Chondrocyte (in vitro differentiated cells): ENCODE measurements at regions not wholly inside any gene's neighbourhood (a gene's known extent, or its start where the extent isn't known, plus 50 kb on each side); places are given as distances from the start of the nearest gene placed in this dataset.

Experiments
- DNase-seq: peaks from one replicate; pipeline ENCODE4 v3.0.0; 2021; ENCODE audit warnings: mixed read lengths, low spot score
- H3K27ac Mint-ChIP-seq: one replicate; pipeline ENCODE4 v1.8.0; 2021; ENCODE audit warnings: mild to moderate bottlenecking, moderate library complexity, mixed read lengths; ENCODE audit not compliant: unreplicated experiment
- H3K27me3 Mint-ChIP-seq: 2 replicates; pipeline ENCODE4 v1.8.0; 2021; ENCODE audit warnings: low read depth, mixed read lengths
- H3K36me3 Mint-ChIP-seq: 2 replicates; pipeline ENCODE4 v1.8.0; 2021; ENCODE audit warnings: low read depth, mixed read lengths
- H3K4me1 Mint-ChIP-seq: 2 replicates; pipeline ENCODE4 v1.8.0; 2021; ENCODE audit warnings: low read depth, mild to moderate bottlenecking, mixed read lengths
- H3K4me3 Mint-ChIP-seq: one replicate; pipeline ENCODE4 v1.8.0; 2021; ENCODE audit warnings: mild to moderate bottlenecking, moderate library complexity, mixed read lengths; ENCODE audit not compliant: unreplicated experiment
- H3K9me3 Mint-ChIP-seq: 2 replicates; pipeline ENCODE4 v1.8.0; 2021; ENCODE audit warnings: low read depth, mixed read lengths
- CTCF ChIP-seq: fragments of 200-600 bp; sonication (generic); IDR thresholded peaks from 2 replicates; pipeline ENCODE4 v1.5.0; 2021; ENCODE audit warnings: antibody characterized with exemption, mild to moderate bottlenecking, moderate library complexity

- TF ChIP-seq CTCF: no peak
- Mint-ChIP-seq H3K9me3 (peaks cover 29% of the 10 kb centered on the region), H3K27me3 (no peaks in the 10 kb centered on the region), H3K36me3 (no peaks in the 10 kb centered on the region), H3K4me3 (no peak overlapping the region), H3K4me1 (no peaks in the 10 kb centered on the region), H3K27ac (no peak overlapping the region)
- DNase-seq: no peak
Observed at GRCh38 chr5:3904584-3904983, 309.0 kb downstream of the IRX1 start.

DNA sequence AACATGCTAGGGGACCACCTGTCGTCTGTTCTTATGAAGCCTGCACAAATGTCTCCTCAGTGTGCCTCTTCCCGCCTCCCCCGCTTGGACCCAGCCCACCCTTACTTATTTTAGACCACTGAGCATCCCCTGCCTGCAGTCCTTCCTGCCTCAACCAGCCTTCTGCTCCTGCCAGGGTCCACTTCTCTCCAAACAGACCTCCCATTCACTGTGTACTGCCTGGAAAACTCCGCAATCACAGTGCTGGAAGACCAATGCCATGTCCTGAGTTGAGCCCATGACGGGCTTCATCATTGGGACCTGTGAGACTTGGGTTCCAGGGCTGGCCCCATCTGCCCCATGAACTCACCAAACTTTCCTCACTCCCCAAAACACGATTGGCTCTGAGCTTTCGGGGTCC lies 309.4 kb downstream of the IRX1 start:
- no peaks in the 10 kb centered on the region for H3K36me3 Mint-ChIP-seq
- peaks cover 29% of the 10 kb centered on the region for H3K9me3 Mint-ChIP-seq
- no peak overlapping the region for H3K4me3 Mint-ChIP-seq
- no peak for DNase-seq
- no peaks in the 10 kb centered on the region for H3K27me3 Mint-ChIP-seq
- no peak overlapping the region for H3K27ac Mint-ChIP-seq
- TF ChIP-seq CTCF: no peak
- no peaks in the 10 kb centered on the region for H3K4me1 Mint-ChIP-seq

DNA sequence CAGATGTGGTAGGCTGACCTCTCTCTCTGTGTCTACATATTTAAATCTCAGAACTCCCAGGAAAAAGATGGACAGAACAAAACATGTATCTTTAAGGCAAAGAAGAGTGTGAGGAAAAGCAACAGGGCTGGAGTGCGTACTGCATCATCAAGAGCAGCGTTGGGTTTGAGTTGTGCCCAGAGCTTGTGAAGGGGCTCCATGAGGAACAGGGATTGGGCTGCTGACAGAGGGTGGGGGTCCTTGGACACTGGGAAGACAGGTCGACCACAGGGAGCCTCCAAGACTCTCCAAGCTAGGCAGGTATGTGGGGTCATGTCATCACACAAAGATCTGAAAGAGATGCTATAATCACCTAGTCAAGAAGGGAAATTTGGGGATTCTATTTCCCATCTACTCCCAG lies 309.9 kb downstream of the IRX1 start:
- Mint-ChIP-seq H3K9me3 (peaks cover 29% of the 10 kb centered on the region), H3K4me1 (no peaks in the 10 kb centered on the region), H3K27ac (no peak overlapping the region)

GRCh38 chr5:3911111-3911510 lies 315.5 kb downstream of the IRX1 start:
- H3K27ac Mint-ChIP-seq: no peak overlapping the region
- H3K4me3 Mint-ChIP-seq: no peak overlapping the region
- H3K27me3 Mint-ChIP-seq: no peaks in the 10 kb centered on the region
- H3K9me3 Mint-ChIP-seq: peaks cover 31% of the 10 kb centered on the region
- H3K4me1 Mint-ChIP-seq: no peaks in the 10 kb centered on the region
- TF ChIP-seq CTCF: no peak
- no peak for DNase-seq
- H3K36me3 Mint-ChIP-seq: no peaks in the 10 kb centered on the region

More for the DNA sequence above, 309.9 kb downstream of the IRX1 start:
- H3K27me3 Mint-ChIP-seq: no peaks in the 10 kb centered on the region
- no peaks in the 10 kb centered on the region for H3K36me3 Mint-ChIP-seq
- H3K4me3 Mint-ChIP-seq: no peak overlapping the region
- TF ChIP-seq CTCF: no peak
- no peak for DNase-seq

DNA sequence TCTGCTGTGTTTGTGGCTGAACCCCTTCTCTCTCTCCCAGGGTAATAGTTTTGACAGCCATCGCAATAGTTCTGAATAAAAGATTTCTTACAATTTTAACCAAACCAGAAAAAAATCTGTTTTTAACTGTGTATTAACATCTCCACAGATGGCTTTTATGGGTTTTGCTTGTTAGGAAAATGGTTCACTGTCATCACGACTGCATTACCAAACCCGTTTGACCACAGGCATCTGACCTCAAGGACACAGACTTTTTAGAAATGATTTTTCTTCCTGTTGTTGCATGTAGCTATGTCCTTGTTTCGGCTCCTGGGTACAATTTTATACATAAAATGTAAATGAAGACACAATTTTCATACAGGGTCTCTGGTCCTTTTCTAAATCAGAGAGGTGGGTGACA lies 316.1 kb downstream of the IRX1 start:
- TF ChIP-seq CTCF: no peak
- H3K27me3 Mint-ChIP-seq: no peaks in the 10 kb centered on the region
- H3K4me1 Mint-ChIP-seq: no peaks in the 10 kb centered on the region
- peaks cover 31% of the 10 kb centered on the region for H3K9me3 Mint-ChIP-seq
- no peak overlapping the region for H3K4me3 Mint-ChIP-seq
- H3K36me3 Mint-ChIP-seq: no peaks in the 10 kb centered on the region
- no peak overlapping the region for H3K27ac Mint-ChIP-seq
- DNase-seq: no peak
